OCI-LY7 (cell line): ENCODE measurements at regions not wholly inside any gene's neighbourhood (a gene's known extent, or its start where the extent isn't known, plus 50 kb on each side); places are given as distances from the start of the nearest gene placed in this dataset.

Source experiments
- CTCF ChIP-seq: fragments of 200-600 bp; sonication (generic); conservative IDR thresholded peaks from 2 replicates; pipeline ENCODE4 v1.5.1; 2014; ENCODE audit warnings: mild to moderate bottlenecking, antibody characterized with exemption, low read length, moderate library complexity, mixed read lengths
- EZH2phosphoT487 ChIP-seq: fragments of 200-600 bp; sonication (generic); IDR thresholded peaks from 2 replicates; pipeline ENCODE4 v1.6.1; 2018; ENCODE audit warnings: low read depth, borderline replicate concordance, mild to moderate bottlenecking, mixed run types, antibody characterized with exemption, low read length, moderate library complexity, mixed read lengths

GRCh38 chr18:44564922-44565321 lies 115.8 kb upstream of the SETBP1 start:
- TF ChIP-seq CTCF (no peak), EZH2phosphoT487 (no peak)
